Transverse colon (tissue), 3 donors: ENCODE measurements at regions not wholly inside any gene's neighbourhood (a gene's known extent, or its start where the extent isn't known, plus 50 kb on each side); places are given as distances from the start of the nearest gene placed in this dataset.

Source experiments
- EP300 ChIP-seq: sonication (generic); formaldehyde crosslinking; IDR thresholded peaks from one replicate; pipeline ENCODE4 v1.6.1; 2017; ENCODE audit warnings: antibody characterized with exemption, low read depth
- POLR2A ChIP-seq: fragments of 450-650 bp; IDR thresholded peaks from one replicate; pipeline ENCODE4 v1.6.1; 2016; ENCODE audit warnings: antibody characterized with exemption, mild to moderate bottlenecking, moderate library complexity
- TF ChIP-seq, protein P1 (sequence below), 5 experiments: fragments of 200-600 bp in 3 of 5; fragments of 450-650 bp in 2 of 5; sonication (generic) in 3 of 5; IDR thresholded peaks; 1 replicate in 2 of 5; 2 replicates in 3 of 5; pipeline ENCODE4 v1.5.1; 2016 to 2017; ENCODE audit warnings: antibody characterized with exemption in 5 of 5, inconsistent platforms in 3 of 5, mild to moderate bottlenecking in 2 of 5, moderate library complexity in 1 of 5

DNA sequence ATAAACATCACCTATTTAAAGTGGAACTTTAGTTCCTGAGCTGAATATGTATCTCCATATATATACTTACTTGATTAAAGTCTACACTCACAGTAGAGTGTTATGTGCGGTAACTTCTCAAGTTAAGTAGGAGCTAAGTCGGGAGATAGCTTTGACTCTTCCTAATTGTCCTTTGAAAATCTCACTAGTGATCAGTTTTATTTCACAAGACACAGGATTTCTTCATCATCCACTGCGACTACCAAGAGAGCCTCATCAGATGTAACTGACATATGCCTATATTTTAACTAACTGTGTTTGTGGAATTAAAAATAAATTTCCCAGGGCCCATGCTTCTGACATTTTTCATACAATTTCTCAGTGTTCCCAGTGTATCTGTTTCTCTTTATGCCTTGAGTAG, 1664.0 kb downstream of the EFNB2 start:
- TF ChIP-seq POLR2A: no peak
- TF ChIP-seq, protein P1, sequence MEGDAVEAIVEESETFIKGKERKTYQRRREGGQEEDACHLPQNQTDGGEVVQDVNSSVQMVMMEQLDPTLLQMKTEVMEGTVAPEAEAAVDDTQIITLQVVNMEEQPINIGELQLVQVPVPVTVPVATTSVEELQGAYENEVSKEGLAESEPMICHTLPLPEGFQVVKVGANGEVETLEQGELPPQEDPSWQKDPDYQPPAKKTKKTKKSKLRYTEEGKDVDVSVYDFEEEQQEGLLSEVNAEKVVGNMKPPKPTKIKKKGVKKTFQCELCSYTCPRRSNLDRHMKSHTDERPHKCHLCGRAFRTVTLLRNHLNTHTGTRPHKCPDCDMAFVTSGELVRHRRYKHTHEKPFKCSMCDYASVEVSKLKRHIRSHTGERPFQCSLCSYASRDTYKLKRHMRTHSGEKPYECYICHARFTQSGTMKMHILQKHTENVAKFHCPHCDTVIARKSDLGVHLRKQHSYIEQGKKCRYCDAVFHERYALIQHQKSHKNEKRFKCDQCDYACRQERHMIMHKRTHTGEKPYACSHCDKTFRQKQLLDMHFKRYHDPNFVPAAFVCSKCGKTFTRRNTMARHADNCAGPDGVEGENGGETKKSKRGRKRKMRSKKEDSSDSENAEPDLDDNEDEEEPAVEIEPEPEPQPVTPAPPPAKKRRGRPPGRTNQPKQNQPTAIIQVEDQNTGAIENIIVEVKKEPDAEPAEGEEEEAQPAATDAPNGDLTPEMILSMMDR (IDR thresholded peaks at IDR 0.05): no peak
- TF ChIP-seq EP300: no peak
